Hepatocyte (in vitro differentiated cells): ENCODE measurements at regions not wholly inside any gene's neighbourhood (a gene's known extent, or its start where the extent isn't known, plus 50 kb on each side); places are given as distances from the start of the nearest gene placed in this dataset.

ENCODE experiments used
- EZH2 ChIP-seq: fragments of 200-600 bp; sonication (generic); IDR thresholded peaks from 2 replicates; pipeline ENCODE4 v1.6.1; 2016; ENCODE audit warnings: antibody characterized with exemption, mild to moderate bottlenecking, borderline replicate concordance
- EZH2phosphoT487 ChIP-seq: fragments of 200-600 bp; sonication (generic); IDR thresholded peaks from one replicate; pipeline ENCODE4 v1.6.1; 2018; ENCODE audit warnings: antibody characterized with exemption, mild to moderate bottlenecking, low read depth, moderate library complexity; ENCODE audit not compliant: unreplicated experiment, severe bottlenecking
- TF ChIP-seq, protein P1 (sequence below): fragments of 200-600 bp; sonication (generic); IDR thresholded peaks from 2 replicates; pipeline ENCODE4 v1.5.1; 2016; ENCODE audit warnings: antibody characterized with exemption, mild to moderate bottlenecking; ENCODE audit not compliant: poor library complexity

GRCh38 chr7:89914711-89915110 lies 239.6 kb upstream of the STEAP1 start:
- TF ChIP-seq, protein P1, sequence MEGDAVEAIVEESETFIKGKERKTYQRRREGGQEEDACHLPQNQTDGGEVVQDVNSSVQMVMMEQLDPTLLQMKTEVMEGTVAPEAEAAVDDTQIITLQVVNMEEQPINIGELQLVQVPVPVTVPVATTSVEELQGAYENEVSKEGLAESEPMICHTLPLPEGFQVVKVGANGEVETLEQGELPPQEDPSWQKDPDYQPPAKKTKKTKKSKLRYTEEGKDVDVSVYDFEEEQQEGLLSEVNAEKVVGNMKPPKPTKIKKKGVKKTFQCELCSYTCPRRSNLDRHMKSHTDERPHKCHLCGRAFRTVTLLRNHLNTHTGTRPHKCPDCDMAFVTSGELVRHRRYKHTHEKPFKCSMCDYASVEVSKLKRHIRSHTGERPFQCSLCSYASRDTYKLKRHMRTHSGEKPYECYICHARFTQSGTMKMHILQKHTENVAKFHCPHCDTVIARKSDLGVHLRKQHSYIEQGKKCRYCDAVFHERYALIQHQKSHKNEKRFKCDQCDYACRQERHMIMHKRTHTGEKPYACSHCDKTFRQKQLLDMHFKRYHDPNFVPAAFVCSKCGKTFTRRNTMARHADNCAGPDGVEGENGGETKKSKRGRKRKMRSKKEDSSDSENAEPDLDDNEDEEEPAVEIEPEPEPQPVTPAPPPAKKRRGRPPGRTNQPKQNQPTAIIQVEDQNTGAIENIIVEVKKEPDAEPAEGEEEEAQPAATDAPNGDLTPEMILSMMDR, result no peak
- no peak for TF ChIP-seq EZH2
- TF ChIP-seq EZH2phosphoT487, result no peak
